ENCODE measurements at regions not wholly inside any gene's neighbourhood (a gene's known extent, or its start where the extent isn't known, plus 50 kb on each side); places are given as distances from the start of the nearest gene placed in this dataset.
"Not testable (repeated sequence)": the region's sequence is repeated elsewhere in the genome, so short reads cannot be mapped to it uniquely, and the experiment has no call there.

DNA sequence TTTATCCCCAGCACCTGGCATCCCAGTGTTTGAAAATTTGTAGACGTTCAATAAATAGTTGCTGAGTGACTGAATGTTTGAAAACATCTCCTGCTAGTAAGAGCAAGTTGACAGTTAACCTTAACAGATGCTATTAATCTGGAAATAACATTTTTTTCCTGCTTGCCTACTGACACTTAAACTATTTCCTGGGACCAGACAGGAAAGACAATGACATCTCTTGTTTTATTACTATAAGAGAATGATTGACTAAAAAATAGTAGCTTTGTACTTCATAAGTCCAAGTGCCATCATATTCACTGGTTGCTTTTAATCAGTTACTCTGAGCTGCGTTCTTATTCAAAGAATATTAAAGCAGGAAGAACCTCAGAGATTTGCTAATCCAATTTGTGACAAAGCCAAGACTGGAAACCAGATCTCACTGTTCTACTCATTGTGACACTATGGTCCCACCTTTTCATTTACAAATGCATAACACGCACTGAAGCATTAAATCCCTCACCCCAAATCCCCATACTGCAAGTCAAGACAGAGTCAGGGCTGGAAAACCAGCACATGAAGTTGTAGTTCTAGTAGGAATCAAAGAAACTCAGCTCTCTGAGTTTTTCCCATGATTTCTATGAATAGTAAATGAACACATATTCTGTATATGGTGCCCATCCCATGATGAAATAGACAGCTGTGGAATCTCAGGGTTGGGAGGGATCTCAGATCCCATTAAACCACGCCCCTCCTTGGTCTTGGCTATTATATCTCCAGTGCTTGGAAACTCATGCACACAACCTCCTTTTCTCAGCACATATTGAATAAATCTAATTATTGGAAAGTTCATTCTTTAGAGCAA is 212.7 kb upstream of the P2RY1 start:
- DNase-seq (ENCODE audit: low spot score) = no peak

DNA sequence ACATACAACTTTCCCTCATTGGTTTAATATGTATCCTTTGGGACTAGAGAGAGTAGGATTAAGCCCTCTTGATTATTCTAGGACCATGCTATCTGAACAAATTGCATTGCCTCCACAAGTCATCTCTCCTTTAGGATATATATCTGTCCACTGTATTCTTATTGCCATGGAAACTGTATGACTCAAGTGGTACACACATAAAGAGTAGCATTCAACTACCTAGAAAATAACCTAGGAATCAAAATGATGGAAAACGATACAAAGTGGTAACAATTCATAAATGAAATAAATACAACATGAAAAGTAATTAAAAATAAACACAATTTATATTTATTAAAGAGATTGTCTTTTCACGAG is 212.1 kb upstream of the P2RY1 start:
- DNase-seq (ENCODE audit: low spot score) = no peak

DNA sequence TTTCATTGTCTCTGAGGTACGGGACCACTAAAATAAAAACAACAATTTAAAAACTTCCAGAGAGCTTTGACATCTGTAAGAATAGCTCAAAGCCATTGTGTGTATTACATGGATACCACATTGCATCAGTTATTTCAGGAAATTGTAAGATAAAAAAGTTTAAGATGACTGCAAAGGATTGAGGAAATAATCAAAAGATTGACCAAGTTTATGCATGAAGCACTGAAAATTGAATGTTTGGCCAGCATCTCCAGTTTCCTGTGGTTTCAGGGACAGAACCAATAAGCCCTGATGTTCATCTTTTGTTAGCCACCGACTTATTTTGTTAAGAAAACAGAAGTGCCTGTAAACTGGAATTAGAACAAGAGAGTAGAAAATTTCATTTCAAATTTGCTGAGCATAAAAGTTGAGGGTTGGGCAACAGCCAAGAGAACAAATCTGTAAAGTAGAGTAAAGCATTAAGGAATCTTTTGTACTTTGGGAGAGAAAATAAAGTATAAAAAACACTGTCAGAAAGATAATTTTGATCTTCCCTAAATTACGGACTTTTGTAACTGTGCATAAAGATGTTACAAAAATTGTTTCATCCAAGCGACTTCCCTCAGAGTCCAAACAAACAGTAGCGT is 211.5 kb upstream of the P2RY1 start:
- no peak for DNase-seq (ENCODE audit: low spot score)

DNA sequence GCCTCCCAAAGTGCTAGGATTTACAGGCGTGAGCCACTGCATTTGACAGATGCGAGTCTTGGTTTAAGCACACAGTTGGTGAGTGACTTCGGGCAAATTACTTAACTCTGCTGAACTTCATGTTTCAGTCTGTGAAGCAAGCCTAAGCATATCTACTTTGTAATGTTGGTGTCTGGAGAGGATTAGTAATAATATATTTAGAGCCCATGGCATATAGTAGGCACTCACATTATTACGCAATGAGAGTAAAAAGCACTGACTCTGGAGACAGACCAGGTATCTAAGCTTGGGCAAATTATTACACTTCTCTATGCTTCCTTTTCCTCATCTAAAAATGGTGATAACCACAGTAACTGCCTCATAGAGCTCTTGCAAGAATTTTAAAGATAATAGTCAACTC is 208.7 kb upstream of the P2RY1 start:
- DNase-seq (ENCODE audit: low spot score) = no peak

DNA sequence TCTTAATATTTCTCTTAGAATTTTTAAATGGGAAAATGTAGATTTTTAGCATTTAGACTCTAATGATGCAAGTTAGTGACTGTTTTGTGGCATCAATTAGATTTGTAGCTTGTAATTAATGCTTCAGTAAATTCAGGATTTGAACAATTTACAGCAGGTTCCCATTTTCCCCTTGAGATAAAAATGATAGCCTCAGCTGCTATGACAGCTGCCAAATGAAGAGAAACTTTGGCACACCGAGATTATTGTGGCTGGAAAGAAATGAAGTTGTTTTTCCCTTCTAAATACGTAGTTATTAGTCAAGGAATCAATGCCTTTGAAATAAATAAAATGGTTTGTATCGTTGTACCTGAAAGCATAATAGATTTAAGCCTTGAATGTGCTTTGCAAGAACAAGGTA is 206.4 kb upstream of the P2RY1 start:
- no peak for DNase-seq (ENCODE audit: low spot score)

DNA sequence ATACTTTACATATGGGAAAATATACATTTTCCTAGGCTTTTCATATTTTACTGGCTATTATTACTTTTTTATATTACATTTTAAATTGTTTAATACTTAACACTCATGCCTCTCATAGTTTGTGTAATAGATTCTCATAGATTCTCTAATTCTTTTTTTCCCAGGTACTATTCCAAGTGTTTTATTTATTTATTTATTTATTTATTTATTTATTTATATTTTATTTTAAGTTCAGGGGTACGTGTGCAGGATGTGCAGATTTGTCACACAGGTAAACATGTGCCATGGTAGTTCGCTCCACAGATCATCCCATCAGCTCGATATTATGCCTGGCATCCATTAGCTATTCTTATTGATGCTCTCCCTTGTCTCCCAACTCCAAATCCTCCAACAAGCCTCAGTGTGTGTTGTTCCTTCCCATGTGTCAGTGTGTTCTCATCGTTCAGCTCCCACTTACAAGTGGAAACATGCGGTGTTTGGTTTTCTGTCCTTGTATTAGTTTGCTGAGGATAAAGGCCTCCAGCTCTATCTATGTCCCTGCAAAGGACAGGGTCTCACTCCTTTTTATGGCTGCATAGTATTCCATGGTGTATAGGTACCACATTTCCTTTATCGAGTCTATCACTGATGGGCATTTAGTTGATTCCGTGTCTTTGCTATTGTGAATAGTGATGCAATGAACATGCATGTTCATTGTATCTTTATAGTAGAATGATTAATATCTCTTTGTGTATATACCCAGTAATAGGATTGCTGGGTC is 205.4 kb upstream of the P2RY1 start:
- DNase-seq (ENCODE audit: low spot score) = no peak

DNA sequence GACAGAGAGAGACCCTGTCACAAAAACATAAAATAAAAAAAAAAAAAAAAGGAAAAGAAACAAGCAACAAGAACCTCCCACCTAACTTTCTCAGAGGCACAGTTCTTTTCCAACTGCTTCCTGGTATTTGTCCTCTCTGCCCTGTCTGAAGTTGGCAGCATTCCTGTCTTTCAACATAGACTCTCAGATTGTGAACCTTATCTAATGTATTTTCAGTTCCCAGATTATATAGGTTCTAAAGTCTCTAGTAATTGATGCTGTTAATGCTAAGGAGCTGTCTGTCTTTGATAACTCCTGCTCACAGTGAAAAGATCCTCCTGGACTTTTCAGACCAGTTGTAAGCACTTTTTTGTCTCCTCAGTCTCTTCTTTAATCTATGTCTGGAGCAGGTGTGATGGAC is 199.5 kb upstream of the P2RY1 start:
- no peak for DNase-seq (ENCODE audit: low spot score)

DNA sequence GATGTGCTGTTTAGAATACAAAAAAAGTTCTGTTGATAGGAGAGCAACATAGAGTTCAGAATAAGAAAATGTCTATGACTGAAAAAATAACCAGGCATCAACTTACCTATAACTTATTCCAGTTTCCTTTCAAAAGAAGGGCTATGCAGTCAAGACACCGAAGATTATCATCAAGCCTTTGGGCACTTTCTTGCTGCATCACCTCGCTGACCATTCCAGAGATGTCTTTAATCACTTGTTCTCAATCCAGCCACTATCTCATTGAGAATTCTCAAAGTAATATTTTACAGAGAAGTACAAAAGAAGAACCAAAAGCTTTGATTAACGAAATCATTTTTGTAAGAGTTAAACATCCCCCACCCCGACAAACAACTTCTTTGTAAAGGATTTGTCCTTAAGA is 198.3 kb upstream of the P2RY1 start:
- DNase-seq (ENCODE audit: low spot score) = no peak

DNA sequence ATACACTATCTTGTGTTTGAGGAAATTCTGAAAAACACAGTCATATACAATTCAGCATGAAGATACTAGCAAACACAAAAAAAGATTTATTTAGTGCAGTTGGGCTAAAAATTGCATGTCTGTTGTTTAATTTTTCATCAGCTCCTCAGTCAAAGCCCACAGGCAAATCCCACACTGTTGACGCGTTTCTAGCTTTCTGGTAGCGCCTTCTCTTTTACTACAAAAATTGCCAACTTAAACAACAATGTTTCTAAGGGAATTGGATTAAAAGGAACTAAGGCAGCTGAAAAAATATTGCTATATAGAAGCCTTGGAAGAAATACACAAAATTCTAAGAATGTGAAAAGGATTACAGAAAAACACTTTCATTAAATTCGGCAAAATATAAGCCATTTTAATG is 196.7 kb upstream of the P2RY1 start:
- no peak for DNase-seq (ENCODE audit: low spot score)

DNA sequence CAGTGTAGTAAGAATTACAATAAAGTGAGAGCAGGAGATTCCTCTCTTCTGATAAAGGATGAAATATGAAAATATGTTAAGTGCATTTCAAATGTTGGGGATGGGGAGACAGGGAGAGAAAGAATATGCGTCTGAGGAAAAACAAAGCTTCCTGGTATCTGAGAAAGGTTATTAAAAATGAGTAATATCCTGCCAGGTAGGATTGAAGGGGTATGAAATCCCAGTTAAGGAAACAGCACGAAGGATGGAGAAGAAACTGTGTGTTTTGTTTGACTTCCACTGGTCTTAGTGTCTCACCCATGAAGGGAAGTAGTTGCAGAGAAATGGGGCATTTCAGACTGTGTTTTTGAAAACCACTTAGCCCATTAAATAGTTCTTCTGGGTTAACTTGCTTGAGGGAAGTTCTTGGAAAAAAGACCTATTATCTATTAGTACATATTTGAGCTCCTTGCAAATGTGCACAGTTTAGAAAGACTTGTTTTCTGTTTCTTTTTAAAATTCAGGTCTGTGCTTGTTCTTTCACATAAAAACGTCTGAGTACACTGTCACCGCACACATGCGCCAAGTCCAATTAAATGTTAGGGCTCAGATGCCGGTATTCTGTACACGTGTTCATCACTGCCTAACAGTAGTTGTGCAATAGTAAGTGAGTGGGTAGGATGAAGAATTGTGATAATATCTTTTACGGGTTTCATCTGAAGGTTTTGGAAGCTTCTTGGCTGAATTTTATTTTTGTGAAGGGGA is 196.1 kb upstream of the P2RY1 start:
- no peak for DNase-seq (ENCODE audit: low spot score)

DNA sequence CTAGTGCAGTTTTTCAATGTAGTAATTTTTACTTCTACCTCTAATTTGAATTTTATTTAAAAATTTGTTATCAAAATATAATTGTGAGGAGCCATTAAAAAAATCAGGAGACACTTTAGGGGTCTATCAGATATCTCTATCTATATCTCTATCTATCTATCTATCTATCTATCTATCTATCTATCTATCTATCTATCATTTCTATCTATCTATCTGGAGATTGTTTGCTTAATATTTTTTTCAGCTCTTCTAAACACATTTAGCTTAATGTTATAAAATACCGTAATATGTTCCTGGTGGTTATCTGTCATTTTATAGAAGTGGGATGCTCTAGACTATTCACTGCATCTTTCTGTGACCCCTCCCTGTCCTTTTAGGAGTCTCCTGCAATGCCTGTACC is 193.7 kb upstream of the P2RY1 start:
- no peak for DNase-seq (ENCODE audit: low spot score)

DNA sequence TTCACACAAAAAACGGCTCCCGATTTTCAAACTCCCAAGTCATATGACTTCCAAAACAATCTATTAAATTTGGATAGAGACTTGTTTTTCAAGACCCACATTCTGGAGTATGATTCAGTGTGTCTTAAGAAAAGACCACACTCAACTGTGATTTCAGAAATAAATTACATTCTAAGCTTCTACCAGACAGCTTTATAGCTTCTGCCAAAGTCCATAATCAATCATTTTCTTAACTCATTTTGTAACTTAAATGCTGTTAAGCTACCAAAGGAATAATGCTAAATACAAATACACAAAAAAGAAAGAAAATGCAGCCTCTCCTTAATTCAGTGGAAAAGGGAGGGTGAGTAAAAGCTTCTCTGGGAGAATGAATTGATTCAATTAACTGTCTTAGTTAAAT is 192.3 kb upstream of the P2RY1 start:
- no peak for DNase-seq (ENCODE audit: low spot score)

DNA sequence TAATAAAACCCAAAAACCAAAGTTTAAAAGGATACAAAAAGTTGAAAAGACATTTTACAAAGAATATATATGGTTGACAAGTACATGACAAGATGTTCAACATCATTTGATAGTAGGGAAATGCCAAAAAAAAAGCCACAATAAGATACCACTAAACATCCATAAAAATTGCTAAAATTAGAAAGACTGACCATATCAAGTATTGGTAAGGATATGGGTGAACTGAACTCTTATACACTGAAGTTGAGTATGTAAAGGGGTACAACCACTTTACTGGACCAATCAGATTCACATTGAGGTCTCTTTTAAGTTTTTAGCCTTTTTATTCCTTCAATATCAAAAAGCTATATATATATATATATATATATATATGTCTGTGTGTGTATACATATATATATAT is 190.5 kb upstream of the P2RY1 start:
- DNase-seq (ENCODE audit: low spot score) = no peak

DNA sequence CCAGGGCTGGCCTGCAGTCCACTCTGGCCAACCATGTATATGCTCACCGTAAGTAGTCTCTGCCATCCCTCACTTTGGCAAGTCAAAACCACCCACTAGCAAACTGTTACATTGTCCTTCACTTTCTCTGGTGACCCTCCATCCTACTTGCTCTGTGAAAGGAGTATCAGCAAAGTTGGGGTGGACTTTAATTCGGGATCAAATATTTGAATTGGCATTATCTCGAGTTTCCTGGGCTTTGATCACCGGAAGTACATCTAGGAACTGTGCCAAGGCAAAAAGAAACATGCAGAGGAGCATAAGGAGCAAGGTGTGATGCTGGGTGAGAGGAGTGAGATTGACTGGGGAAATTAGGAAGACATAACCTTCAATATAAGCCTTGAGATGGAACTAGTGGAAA is 188.9 kb upstream of the P2RY1 start:
- no peak for DNase-seq (ENCODE audit: low spot score)

DNA sequence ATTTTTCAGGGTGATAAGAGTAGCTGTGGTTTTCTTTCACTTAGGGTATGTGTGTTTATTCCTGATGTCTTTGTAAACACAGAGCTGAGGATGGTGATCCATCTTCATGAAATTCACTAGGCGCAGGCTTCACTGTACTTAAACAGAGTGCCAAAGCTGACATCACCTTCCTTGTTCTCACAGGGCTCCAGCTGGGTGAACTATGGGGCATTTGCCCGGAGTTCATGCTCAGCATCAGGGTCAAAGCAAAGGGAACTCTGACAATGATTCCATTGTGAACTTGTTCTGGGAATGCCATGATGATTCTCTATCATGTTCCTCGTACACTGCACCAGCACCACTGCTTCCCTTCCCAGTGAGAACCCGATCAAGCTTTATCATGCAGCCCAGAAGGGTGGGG is 184.8 kb upstream of the P2RY1 start:
- no peak for DNase-seq (ENCODE audit: low spot score)

DNA sequence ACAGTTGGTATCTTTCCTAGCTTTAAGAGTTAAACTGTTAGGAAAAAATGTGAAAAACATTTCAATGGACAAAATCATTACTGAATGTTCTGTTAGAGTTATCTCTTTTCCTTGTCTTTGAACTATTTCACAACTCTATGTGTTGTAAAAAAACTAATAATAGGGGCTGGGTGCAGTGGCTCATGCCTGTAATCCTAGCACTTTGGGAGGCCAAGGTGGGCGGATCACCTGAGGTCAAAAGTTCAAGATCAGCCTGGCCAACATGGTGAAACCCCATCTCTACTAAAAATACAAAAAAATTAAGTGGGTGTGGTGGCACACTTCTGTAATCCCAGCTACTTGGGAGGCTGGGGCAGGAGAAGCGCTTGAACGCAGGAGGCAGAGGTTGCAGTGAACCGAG is 184.0 kb upstream of the P2RY1 start:
- not testable (repeated sequence) for DNase-seq (ENCODE audit: low spot score)

DNA sequence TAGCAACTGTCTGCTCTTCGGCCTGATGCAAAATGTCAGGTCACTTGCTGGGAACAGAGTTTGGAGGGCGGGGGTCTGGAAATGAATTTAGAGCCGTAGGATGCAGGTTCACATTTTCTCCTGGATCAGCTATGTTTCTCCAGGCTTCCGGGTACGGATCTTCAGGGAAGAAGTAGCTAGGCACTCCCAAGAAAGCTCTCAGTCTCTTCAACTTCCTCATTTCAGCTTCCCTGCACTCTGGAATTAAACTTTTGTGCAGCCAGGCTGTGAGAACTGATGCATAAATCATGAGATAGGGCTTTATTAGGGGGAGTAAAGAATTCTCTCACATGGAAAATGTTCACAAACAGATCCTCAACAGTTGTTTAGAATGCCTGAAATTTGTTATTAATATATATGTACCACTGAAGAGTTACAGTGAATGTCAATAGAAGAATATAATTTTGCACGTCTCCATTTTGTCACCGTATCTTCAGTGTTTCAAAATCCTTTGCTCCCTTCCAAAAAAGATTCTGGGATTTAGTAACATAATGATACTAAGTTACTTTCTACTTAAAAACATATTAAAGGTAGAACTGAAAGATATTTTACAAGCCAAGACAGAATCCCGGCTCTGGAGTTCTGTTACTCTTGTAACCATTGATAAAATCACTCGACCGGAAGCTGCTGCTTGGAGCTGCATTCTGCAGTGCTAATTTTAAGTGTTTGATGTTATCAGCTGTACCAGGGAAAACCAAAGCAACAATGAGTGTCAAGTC is 178.5 kb upstream of the P2RY1 start:
- DNase-seq (ENCODE audit: low spot score) = no peak

DNA sequence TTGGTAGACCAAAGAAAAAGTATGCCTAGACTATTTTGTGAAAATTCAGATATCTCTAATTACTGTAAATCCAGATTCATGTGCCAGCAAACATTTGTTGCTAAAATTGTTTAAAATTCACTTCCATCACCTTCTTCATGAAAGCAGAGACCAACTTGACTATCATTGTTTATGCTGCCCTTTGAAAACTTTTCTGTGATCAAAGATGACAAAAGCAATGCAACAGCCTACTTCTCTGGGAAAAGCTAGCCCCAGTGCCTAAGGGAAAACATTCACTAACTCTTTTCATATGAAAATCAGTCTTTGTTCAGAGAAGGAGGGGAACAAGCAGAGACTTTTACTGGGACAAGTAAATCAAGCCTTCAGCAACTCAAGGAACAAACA is 178.0 kb upstream of the P2RY1 start:
- no peak for DNase-seq (ENCODE audit: low spot score)

DNA sequence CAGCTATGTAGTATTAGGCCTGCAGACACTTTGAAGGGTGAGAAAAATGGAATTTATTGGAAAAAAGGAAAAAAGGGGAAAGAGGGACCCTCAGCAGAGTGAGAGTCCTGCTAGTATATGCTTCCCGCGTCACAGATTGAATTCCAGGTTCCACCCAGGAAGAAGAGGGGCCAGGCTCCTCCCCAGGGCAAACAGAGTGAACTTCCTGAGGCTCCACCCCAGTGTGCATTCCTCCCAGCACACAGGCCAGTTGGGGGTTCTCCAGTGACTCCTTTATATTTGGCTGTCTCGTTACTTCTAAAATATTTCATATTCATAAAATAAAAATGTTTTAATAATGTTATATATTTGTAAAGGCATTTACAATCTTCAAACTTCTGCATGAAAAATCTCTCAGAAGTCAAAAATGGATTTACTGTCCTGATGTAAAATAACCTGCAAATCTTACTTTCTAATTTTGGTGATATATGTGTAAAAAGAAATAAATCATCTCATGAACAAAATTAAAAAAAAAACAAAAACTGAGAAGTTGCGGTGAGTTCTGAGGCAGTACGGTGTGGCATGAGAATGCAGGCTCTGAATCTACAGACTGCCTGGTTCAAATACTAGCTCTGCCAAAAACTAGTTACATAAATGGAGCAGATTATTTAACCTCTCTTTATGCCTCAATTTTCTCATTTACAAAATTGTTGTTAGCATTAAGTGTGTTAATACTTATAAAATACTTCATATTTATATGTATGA is 175.8 kb upstream of the P2RY1 start:
- DNase-seq (ENCODE audit: low spot score) = no peak

DNA sequence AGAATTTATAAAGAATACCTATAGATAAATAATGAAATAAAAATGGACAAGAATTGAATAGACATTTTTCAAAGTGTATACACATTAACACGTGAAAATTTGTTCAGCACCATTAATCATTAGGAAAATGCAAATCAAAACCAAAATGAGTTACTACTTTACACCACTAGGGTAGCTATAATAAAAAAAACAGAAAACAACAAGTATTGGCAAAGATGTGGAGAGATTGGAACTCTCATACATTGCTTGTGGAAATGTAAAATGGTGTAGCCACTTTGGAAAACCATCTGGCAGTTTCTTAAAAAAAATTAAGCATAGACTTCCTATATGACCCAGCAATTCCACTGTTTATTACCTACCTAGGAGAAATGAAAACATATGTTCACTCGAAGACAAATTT is 172.8 kb upstream of the P2RY1 start:
- no peak for DNase-seq (ENCODE audit: low spot score)

DNA sequence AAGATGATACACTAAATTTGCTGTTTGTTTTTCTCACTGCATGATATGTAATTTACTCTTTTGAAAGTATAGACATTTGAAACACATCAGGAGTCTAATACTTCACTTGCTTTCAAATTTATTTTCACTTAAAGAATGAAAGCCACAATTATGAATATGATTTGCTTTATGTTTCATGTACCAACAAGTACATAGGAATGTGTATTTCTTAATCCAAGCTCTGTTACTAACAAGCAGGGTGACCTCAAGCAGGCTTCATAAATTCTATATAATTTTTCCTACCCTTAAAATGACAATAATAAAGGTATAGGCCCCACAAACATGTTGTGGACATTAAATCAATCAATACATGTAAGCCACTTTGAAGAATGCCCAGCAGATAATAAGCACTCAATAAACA is 170.2 kb upstream of the P2RY1 start:
- DNase-seq (ENCODE audit: low spot score) = no peak
